ENCODE measurements at regions not wholly inside any gene's neighbourhood (a gene's known extent, or its start where the extent isn't known, plus 50 kb on each side); places are given as distances from the start of the nearest gene placed in this dataset.

DNA sequence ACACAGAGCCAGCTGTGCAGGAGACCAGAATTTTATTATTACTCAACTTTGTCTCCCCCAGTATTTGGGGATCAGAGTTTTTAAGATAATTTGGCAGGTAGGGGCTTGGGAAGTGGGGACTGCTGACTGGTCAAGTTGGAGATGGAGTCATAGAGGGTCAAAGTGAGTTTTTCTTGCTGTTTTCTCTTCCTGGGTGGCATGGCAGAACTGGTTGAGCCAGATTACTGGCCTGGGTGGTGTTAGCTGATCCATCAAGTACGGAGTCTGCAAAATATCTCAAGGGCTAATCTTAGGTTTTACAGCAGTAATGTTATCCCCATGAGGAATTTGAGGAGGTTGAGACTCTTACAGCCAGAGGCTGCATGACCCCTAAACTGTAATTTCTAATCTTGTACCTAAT is 153.5 kb downstream of the OR4C45 start:
- no peaks in the 10 kb centered on the region for H3K36me3 ChIP-seq (ENCODE audit: control insufficient read depth in 2 of 2, insufficient read depth in 1 of 2, low read length in 2 of 2)
- no peaks in the 10 kb centered on the region for H3K9me3 ChIP-seq (ENCODE audit: control insufficient read depth, insufficient read depth, low read depth, low read length)
- POLR2A ChIA-PET, result no interaction called here
- H3K4me1 ChIP-seq (ENCODE audit: control insufficient read depth, insufficient read depth, low read length), result no peaks in the 10 kb centered on the region
- H3K4me3 ChIP-seq (ENCODE audit: low read depth, low read length), result no peak overlapping the region
- no peak overlapping the region for H3K27ac ChIP-seq (ENCODE audit: extremely low read depth, low read depth, low read length)
- CTCF ChIA-PET, result no interaction called here
- TF ChIP-seq ZNF133 (tag by site-specific recombination; IDR thresholded peaks at IDR 0.05), result no peak
- TF ChIP-seq, protein P1, sequence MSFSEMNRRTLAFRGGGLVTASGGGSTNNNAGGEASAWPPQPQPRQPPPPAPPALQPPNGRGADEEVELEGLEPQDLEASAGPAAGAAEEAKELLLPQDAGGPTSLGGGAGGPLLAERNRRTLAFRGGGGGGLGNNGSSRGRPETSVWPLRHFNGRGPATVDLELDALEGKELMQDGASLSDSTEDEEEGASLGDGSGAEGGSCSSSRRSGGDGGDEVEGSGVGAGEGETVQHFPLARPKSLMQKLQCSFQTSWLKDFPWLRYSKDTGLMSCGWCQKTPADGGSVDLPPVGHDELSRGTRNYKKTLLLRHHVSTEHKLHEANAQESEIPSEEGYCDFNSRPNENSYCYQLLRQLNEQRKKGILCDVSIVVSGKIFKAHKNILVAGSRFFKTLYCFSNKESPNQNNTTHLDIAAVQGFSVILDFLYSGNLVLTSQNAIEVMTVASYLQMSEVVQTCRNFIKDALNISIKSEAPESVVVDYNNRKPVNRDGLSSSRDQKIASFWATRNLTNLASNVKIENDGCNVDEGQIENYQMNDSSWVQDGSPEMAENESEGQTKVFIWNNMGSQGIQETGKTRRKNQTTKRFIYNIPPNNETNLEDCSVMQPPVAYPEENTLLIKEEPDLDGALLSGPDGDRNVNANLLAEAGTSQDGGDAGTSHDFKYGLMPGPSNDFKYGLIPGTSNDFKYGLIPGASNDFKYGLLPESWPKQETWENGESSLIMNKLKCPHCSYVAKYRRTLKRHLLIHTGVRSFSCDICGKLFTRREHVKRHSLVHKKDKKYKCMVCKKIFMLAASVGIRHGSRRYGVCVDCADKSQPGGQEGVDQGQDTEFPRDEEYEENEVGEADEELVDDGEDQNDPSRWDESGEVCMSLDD (tag by site-specific recombination; IDR thresholded peaks at IDR 0.05), result no peak
- TF ChIP-seq ZIC2 (tag by site-specific recombination; IDR thresholded peaks at IDR 0.05), result no peak
- TF ChIP-seq ZNF677 (tag by site-specific recombination; IDR thresholded peaks at IDR 0.05), result no peak
- TF ChIP-seq ZNF239 (tag by site-specific recombination; IDR thresholded peaks at IDR 0.05), result no peak
- TF ChIP-seq, protein P2, sequence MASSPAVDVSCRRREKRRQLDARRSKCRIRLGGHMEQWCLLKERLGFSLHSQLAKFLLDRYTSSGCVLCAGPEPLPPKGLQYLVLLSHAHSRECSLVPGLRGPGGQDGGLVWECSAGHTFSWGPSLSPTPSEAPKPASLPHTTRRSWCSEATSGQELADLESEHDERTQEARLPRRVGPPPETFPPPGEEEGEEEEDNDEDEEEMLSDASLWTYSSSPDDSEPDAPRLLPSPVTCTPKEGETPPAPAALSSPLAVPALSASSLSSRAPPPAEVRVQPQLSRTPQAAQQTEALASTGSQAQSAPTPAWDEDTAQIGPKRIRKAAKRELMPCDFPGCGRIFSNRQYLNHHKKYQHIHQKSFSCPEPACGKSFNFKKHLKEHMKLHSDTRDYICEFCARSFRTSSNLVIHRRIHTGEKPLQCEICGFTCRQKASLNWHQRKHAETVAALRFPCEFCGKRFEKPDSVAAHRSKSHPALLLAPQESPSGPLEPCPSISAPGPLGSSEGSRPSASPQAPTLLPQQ (tag by site-specific recombination; IDR thresholded peaks at IDR 0.05), result no peak
- TF ChIP-seq ZNF211 (tag by site-specific recombination; IDR thresholded peaks at IDR 0.05; ENCODE audit: low read depth), result no peak
- TF ChIP-seq ZNF837 (tag by site-specific recombination; IDR thresholded peaks at IDR 0.05), result no peak
- TF ChIP-seq ZFP41 (tag by site-specific recombination; IDR thresholded peaks at IDR 0.05; ENCODE audit: borderline replicate concordance), result no peak
- TF ChIP-seq ZEB2 (tag by site-specific recombination; IDR thresholded peaks at IDR 0.05), result no peak
- TF ChIP-seq ZNF624 (tag by site-specific recombination; IDR thresholded peaks at IDR 0.05), result no peak
- no peak for TF ChIP-seq ZNF184 (tag by site-specific recombination; IDR thresholded peaks at IDR 0.05)
- TF ChIP-seq ZNF132 (tag by site-specific recombination; IDR thresholded peaks at IDR 0.05; ENCODE audit: borderline replicate concordance), result no peak
- TF ChIP-seq ZNF19 (tag by site-specific recombination; IDR thresholded peaks at IDR 0.05; ENCODE audit: low read depth), result no peak

DNA sequence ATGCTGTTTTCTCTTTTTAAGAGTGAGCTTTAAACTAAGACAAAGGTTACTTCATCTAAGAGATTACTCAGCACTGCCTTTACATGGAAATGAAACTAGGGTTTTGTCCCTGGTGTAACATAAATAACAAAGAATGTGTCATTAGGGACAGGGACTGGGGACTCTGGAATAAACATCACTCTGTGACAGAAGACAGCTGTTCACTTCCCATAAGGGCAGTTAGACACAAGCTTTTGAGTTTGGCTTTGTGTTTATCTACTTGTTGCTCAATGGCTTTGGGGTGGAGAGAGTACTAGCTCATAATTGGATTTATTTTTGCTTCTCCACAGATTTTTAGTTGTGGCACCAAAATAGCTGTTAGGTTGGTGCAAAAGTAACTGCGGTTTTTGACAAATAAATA is 154.5 kb downstream of the OR4C45 start:
- POLR2A ChIA-PET, result no interaction called here
- CTCF ChIA-PET, result no interaction called here
- no peaks in the 10 kb centered on the region for H3K9me3 ChIP-seq (ENCODE audit: control insufficient read depth, insufficient read depth, low read depth, low read length)
- TF ChIP-seq, protein P3, sequence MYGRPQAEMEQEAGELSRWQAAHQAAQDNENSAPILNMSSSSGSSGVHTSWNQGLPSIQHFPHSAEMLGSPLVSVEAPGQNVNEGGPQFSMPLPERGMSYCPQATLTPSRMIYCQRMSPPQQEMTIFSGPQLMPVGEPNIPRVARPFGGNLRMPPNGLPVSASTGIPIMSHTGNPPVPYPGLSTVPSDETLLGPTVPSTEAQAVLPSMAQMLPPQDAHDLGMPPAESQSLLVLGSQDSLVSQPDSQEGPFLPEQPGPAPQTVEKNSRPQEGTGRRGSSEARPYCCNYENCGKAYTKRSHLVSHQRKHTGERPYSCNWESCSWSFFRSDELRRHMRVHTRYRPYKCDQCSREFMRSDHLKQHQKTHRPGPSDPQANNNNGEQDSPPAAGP (tag by site-specific recombination; IDR thresholded peaks at IDR 0.05), result no peak
- TF ChIP-seq ZNF214 (tag by site-specific recombination; IDR thresholded peaks at IDR 0.05; ENCODE audit: borderline replicate concordance) (no peak), ZNF585B (tag by site-specific recombination; IDR thresholded peaks at IDR 0.05) (no peak), ZNF324 (tag by site-specific recombination; IDR thresholded peaks at IDR 0.05) (no peak), ZNF23 (tag by site-specific recombination; IDR thresholded peaks at IDR 0.05; ENCODE audit: borderline replicate concordance) (no peak), ZNF10 (tag by site-specific recombination; IDR thresholded peaks at IDR 0.05) (no peak), ZNF626 (tag by site-specific recombination; IDR thresholded peaks at IDR 0.05) (no peak), ZNF274 (IDR thresholded peaks at IDR 0.05; ENCODE audit: low read length) (no peak), ZNF274 (tag by site-specific recombination; IDR thresholded peaks at IDR 0.05; ENCODE audit: borderline replicate concordance) (no peak), ZNF221 (tag by site-specific recombination; IDR thresholded peaks at IDR 0.05; ENCODE audit: borderline replicate concordance) (no peak)
- TF ChIP-seq, protein P4, sequence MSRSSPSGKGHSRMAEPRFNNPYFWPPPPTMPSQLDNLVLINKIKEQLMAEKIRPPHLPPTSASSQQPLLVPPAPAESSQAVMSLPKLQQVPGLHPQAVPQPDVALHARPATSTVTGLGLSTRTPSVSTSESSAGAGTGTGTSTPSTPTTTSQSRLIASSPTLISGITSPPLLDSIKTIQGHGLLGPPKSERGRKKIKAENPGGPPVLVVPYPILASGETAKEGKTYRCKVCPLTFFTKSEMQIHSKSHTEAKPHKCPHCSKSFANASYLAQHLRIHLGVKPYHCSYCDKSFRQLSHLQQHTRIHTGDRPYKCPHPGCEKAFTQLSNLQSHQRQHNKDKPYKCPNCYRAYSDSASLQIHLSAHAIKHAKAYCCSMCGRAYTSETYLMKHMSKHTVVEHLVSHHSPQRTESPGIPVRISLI (tag by site-specific recombination; IDR thresholded peaks at IDR 0.05), result no peak
- TF ChIP-seq, protein P5, sequence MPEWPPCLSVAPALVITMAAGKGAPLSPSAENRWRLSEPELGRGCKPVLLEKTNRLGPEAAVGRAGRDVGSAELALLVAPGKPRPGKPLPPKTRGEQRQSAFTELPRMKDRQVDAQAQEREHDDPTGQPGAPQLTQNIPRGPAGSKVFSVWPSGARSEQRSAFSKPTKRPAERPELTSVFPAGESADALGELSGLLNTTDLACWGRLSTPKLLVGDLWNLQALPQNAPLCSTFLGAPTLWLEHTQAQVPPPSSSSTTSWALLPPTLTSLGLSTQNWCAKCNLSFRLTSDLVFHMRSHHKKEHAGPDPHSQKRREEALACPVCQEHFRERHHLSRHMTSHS (tag by site-specific recombination; IDR thresholded peaks at IDR 0.05), result no peak
- TF ChIP-seq, protein P6, sequence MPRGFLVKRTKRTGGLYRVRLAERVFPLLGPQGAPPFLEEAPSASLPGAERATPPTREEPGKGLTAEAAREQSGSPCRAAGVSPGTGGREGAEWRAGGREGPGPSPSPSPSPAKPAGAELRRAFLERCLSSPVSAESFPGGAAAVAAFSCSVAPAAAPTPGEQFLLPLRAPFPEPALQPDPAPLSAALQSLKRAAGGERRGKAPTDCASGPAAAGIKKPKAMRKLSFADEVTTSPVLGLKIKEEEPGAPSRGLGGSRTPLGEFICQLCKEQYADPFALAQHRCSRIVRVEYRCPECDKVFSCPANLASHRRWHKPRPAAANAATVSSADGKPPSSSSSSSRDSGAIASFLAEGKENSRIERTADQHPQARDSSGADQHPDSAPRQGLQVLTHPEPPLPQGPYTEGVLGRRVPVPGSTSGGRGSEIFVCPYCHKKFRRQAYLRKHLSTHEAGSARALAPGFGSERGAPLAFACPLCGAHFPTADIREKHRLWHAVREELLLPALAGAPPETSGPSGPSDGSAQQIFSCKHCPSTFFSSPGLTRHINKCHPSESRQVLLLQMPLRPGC (tag by site-specific recombination; IDR thresholded peaks at IDR 0.05), result no peak

More for the DNA sequence above, 154.5 kb downstream of the OR4C45 start:
- H3K4me1 ChIP-seq (ENCODE audit: control insufficient read depth, insufficient read depth, low read length), result no peaks in the 10 kb centered on the region
- no peak overlapping the region for H3K4me3 ChIP-seq (ENCODE audit: low read depth, low read length)
- no peak overlapping the region for H3K27ac ChIP-seq (ENCODE audit: extremely low read depth, low read depth, low read length)
- H3K36me3 ChIP-seq (ENCODE audit: control insufficient read depth in 2 of 2, insufficient read depth in 1 of 2, low read length in 2 of 2), result no peaks in the 10 kb centered on the region
